ENCODE measurements at regions not wholly inside any gene's neighbourhood (a gene's known extent, or its start where the extent isn't known, plus 50 kb on each side); places are given as distances from the start of the nearest gene placed in this dataset.

DNA sequence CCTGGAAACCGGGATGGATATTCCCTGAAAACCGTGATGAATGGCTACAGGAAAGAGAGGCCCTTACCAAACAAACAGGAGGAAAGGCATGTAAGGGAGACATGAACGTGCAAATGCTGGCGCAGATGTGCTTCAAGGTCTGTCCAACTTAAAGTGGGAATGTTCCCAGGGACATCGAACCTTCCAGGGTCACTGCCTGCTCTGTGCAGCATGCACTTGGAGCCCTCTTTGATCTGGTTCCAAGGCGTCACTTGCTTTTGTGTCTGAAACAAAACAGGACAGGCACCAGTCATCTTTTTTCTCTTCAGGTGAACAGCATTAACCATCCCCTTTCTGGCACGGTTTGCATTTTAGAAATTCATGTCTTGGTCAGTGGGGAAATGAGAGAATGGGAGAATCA lies 479.4 kb downstream of the RASEF start:
- no peak overlapping the region for H3K27ac Mint-ChIP-seq
- DNase-seq (no peak), ATAC-seq (replicated peaks in 1 of 2) (no peak)
- H3K4me3 Mint-ChIP-seq: no peak overlapping the region
- H3K4me1 Mint-ChIP-seq (ENCODE audit: low read depth): no peaks in the 10 kb centered on the region
- H3K27me3 Mint-ChIP-seq (ENCODE audit: low read depth): no peaks in the 10 kb centered on the region
- H3K36me3 Mint-ChIP-seq (ENCODE audit: insufficient read depth in 2 of 2): no peaks in the 10 kb centered on the region
- H3K9me3 Mint-ChIP-seq: peaks cover 3 to 4% of the 10 kb centered on the region in 2 donors

DNA sequence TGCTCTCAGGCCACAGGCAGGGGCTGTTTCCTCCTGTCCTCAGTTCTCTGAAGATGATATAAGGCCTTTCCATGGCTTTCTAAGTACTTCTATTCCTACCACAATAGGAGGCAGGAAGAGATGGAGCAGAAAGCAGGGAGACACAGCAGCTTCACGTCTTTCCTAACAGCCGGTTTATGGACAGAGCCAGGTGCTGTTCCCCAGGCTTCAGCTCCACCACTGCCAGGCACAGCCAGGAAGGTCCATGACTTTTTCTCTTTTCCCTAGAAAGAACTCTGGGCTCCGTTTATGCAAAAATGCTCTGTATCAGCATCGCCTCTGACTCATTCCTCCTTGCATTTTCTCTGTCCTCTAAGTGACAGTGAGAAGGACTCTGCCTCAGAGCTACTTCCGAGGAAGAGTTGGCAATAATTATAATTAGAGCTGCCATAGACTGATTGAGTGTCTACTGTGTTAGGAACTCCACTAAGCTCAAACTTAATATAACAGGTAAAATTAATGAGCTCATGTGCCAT lies 478.5 kb downstream of the RASEF start:
- Mint-ChIP-seq H3K4me3 (no peak overlapping the region), H3K36me3 (ENCODE audit: insufficient read depth in 2 of 2) (no peaks in the 10 kb centered on the region)
- no peak for ATAC-seq (replicated peaks in 1 of 2)

DNA sequence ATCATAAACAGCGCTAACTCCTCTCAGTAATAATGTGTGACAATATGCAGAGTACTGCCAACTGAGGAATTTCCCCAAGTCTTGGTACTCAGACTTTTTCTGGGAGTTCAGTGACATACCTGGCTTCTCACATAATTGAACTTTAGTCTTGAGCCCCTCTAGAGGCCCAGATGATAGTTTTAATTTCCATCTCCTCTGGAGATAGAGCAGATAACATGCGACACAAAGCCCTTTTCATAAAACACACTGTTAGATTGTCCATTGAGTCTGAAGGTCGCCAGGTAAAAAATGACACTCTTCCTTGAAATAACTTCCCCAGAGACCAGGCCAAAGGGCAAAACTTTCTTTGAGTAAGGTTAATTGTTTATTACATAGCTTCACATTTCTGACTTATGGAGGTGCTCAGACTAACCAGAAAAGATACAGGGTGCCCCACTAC lies 476.0 kb downstream of the RASEF start:
- no peaks in the 10 kb centered on the region for H3K36me3 Mint-ChIP-seq (ENCODE audit: insufficient read depth in 2 of 2)
- no peak overlapping the region for H3K4me3 Mint-ChIP-seq
- no peak for ATAC-seq (replicated peaks in 1 of 2)
- no peaks in the 10 kb centered on the region for H3K4me1 Mint-ChIP-seq (ENCODE audit: low read depth)
- no peaks in the 10 kb centered on the region for H3K27me3 Mint-ChIP-seq (ENCODE audit: low read depth)
- H3K27ac Mint-ChIP-seq: no peak overlapping the region
- peaks cover 2 to 3% of the 10 kb centered on the region in 2 donors for H3K9me3 Mint-ChIP-seq
- no peak for DNase-seq

More for the DNA sequence above, 478.5 kb downstream of the RASEF start:
- Mint-ChIP-seq H3K27ac (no peak overlapping the region), H3K4me1 (ENCODE audit: low read depth) (no peaks in the 10 kb centered on the region), H3K27me3 (ENCODE audit: low read depth) (no peaks in the 10 kb centered on the region), H3K9me3 (peaks cover 2 to 3% of the 10 kb centered on the region in 2 donors)
- DNase-seq: no peak

DNA sequence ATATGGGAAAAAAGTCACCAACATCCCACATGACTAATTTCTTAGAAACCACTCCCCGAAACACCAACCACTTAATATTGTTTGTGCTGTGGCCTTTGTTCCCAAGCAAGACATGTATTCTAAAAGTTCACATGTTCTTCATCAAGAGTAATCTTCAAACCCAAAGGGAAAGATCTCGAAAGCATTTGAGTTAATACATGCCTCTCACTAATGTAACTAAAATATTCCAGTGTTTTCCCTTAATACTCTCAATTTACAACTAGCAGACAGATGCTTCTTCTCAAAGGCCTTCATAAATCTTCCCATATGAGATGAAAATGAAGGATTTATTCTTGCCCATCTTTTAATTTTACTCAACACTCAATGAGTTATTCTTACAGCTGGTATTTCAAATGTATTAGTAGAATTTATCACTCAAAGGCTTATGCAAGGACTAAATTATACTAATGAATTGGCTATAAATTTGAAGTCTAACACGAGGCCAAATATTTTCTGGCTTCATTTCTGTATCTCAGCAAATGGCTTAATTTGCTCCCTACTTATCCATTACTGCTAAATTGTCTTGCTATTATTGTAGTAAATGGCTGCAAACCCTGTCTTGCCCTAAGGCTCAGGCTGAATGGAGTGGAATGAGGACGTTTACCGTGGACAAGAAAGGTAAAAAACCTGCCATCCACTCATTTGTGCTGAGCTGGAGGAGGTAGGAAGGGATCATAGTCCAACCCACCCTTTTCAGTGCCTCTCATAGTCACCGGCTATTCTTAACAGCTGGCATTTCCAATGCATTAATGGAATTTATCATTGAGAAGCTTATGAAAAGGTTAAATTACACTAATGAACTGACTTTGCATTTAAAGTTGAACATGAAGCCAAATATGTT lies 474.4 kb downstream of the RASEF start:
- Mint-ChIP-seq H3K27me3 (ENCODE audit: low read depth) (no peaks in the 10 kb centered on the region), H3K9me3 (peaks cover 2 to 3% of the 10 kb centered on the region in 2 donors), H3K4me3 (no peak overlapping the region), H3K4me1 (ENCODE audit: low read depth) (no peaks in the 10 kb centered on the region), H3K27ac (no peak overlapping the region), H3K36me3 (ENCODE audit: insufficient read depth in 2 of 2) (no peaks in the 10 kb centered on the region)
- ATAC-seq (replicated peaks in 1 of 2) (no peak), DNase-seq (no peak)

DNA sequence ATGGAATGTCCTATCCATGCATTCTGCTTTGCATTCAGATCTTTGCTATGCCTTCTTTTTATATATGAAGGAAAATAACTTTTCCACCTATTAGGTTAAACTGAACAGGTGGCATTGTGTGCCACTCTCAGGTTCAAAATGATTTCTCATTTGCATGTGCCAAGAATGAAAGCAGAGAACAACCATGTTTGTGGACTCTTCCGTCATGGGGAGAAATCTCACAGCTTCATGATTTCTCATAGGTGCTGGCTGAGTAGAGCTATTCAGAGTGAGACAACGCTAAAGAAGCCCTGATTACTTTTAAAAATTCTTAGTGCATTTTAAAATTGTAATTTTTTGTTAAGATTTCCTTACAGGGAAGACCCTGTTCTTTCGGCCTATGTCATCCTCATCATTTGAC lies 472.1 kb downstream of the RASEF start:
- H3K27me3 Mint-ChIP-seq (ENCODE audit: low read depth): no peaks in the 10 kb centered on the region
- H3K9me3 Mint-ChIP-seq: peaks cover 0 to 5% of the 10 kb centered on the region in 2 donors
- DNase-seq (no peak), ATAC-seq (replicated peaks in 1 of 2) (no peak)
- no peak overlapping the region for H3K4me3 Mint-ChIP-seq
- no peak overlapping the region for H3K27ac Mint-ChIP-seq
- H3K4me1 Mint-ChIP-seq (ENCODE audit: low read depth): no peaks in the 10 kb centered on the region
- H3K36me3 Mint-ChIP-seq (ENCODE audit: insufficient read depth in 2 of 2): no peaks in the 10 kb centered on the region

DNA sequence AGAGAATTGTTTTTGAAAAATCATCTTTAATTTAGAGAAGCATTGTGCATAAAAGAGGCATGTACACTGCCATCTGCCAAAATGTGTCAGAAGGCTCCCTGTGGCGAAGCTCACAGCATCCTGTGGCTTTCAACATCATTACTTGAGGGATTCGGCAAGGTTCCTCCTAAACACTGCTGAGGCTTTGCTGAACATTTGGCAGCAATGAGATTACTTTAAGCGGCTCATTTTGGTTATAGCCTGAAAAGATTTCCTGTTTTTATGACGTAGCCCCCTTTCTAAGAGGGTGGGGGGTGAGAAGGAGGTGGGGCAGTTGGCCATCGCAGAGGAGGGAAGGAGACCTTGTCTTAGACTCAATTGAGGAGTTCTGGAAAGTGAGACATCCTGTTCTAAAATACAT lies 469.4 kb downstream of the RASEF start:
- Mint-ChIP-seq H3K27me3 (ENCODE audit: low read depth) (no peaks in the 10 kb centered on the region), H3K4me3 (no peak overlapping the region), H3K4me1 (ENCODE audit: low read depth) (no peaks in the 10 kb centered on the region), H3K27ac (no peak overlapping the region), H3K9me3 (peaks cover 0 to 5% of the 10 kb centered on the region in 2 donors), H3K36me3 (ENCODE audit: insufficient read depth in 2 of 2) (no peaks in the 10 kb centered on the region)
- no peak for ATAC-seq (replicated peaks in 1 of 2)
- no peak for DNase-seq

DNA sequence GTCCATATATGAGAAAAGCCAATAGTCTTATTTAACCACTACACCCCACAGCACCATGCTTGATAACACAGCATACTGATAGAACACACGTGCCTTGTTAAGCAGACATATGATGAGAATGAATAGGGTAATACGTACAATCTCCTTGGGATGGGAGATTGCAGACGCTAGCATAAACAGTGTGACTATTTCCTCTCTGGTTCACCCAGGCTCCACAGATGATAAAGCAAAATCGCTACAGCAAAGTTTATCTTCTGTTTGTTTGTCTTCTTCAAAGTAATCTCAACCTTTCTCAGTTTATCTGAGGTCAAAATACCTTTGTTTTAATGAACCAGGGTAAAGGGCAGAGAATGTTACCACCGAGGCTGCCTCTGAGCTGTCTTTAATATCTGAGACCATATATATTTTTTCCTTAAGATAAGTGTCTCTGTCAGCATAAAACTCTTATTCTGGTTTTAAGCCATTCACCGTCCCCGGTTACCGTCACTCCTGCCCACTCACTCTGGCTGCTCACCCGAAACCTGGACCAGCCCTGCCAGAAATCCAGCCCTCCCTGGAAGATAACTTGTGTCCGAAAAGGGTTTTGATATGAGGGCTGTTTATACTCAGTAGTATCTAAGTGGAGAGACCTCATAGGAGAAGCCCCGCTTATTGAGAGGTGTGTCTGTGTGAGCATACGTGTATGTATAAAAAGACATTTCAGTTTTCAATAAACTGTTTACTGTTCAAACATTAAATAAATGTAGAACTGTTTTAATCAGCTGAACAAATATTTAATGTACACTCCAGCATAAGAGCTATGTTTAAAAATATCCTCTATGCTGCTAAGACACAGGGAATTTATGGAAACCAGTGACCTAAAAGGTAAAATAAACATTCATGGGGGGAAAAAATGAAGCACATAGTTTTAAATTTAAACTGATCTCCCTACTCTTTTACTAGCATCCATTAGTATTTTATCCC lies 465.4 kb downstream of the RASEF start:
- Mint-ChIP-seq H3K4me1 (ENCODE audit: low read depth) (no peaks in the 10 kb centered on the region), H3K27me3 (ENCODE audit: low read depth) (no peaks in the 10 kb centered on the region), H3K9me3 (peaks cover 0 to 3% of the 10 kb centered on the region in 2 donors), H3K36me3 (ENCODE audit: insufficient read depth in 2 of 2) (no peaks in the 10 kb centered on the region), H3K27ac (no peak overlapping the region), H3K4me3 (no peak overlapping the region)
- no peak for DNase-seq
- ATAC-seq (replicated peaks in 1 of 2): no peak

DNA sequence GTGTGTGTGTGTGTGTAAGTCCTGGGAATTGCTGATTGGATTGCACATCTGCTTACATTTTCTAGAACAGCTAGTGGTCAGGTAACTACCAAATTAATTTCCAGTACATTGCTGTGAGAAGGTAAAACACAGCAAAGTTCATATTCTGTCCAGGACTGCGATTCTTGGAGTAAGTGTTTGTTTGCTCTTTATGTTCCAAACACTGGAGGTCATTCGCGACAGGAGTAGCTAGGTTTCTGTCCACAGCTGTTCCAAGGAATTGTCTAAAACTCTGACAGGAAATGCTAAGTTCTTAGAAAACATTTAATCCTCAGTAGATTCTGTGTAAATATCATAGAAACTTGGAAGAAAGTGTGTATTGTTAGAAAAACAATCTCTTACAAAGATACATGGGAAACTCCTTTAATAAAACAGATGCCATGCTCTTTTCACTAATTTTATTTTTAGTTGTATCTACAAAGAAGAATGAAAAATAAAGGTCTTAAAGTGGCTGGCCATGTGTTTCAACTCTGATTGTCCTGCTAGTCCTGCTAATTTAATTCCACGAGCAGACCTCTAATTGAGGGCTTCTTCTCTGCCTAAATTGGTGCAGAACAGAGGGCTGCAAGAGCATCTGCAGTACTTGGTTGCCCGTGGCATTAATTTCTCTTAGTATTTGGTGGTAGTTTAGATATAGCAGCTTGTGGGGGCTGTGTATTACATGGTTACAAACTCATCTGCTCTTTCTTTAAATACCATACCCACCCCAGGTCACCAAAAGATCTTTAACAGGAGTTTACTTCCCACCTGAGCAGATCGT lies 464.5 kb downstream of the RASEF start:
- no peaks in the 10 kb centered on the region for H3K27me3 Mint-ChIP-seq (ENCODE audit: low read depth)
- H3K4me3 Mint-ChIP-seq: no peak overlapping the region
- DNase-seq (no peak), ATAC-seq (replicated peaks in 1 of 2) (no peak)
- H3K9me3 Mint-ChIP-seq: peaks cover 0 to 3% of the 10 kb centered on the region in 2 donors
- H3K27ac Mint-ChIP-seq: no peak overlapping the region
- H3K4me1 Mint-ChIP-seq (ENCODE audit: low read depth): no peaks in the 10 kb centered on the region
- H3K36me3 Mint-ChIP-seq (ENCODE audit: insufficient read depth in 2 of 2): no peaks in the 10 kb centered on the region

DNA sequence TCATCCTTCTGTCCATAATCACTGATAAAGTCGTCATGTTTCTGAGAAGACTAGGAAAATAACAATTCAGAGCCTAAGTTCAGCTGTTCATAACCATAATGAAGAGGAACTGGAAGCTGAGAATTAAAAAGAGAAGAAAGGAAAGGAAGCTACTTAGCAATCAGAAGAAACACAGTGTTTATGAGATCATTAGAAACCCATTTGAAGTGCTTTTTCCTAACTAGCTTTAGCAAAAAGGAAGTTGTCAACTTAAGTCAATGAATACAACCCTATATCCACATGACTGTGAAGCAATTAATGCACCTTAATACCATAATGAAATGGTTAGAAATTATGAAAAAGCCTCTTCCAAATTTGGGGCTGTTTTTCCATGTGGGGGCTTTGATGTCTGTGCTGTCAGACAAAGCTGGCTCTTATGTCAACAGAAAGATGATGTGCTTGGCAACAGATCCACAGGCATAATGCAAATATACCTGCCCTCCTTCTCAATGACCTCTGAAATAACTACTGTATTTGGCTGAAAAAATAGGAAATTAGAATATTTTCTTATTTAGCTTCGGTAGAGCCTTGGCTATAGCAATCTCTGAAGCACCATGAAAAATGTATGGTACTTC lies 463.5 kb downstream of the RASEF start:
- Mint-ChIP-seq H3K27me3 (ENCODE audit: low read depth) (no peaks in the 10 kb centered on the region), H3K9me3 (peaks cover 0 to 1% of the 10 kb centered on the region in 2 donors), H3K4me1 (ENCODE audit: low read depth) (no peaks in the 10 kb centered on the region), H3K27ac (no peak overlapping the region), H3K4me3 (no peak overlapping the region), H3K36me3 (ENCODE audit: insufficient read depth in 2 of 2) (no peaks in the 10 kb centered on the region)
- DNase-seq (no peak), ATAC-seq (replicated peaks in 1 of 2) (no peak)

DNA sequence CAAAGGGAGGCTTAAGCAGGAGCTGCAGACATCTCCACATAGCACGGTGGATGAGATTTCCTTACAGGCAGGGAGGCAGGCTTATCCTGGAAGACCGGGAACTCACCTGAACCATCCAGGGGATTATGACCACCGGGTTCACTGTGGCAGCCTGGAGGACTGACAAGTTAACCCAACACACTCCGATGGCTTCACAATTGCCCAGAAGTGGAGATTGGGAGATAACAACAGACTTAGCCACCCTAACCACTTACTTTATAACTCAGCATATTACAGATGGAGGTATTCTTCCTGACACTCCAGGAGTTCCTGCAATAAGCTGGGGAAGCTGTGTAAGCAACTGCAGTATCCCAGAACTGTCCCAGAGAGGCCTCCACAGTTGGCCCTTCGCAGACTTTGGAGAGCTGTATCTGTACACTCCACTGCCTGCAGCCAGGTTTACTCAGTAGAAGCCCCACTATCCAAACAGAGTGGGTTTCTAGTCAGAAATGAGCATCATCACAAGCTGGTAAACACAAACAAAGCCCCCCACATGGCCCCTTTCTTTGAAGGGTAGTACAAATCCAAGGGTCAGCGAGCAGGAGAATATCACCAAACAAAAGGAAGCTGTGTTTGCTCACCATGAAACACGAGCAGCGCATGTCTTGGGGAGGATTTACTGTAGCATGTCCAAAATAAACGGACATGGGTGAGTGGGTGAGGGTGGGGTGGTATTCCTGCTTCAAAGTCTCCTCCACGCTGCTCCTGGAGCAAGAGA lies 462.2 kb downstream of the RASEF start:
- Mint-ChIP-seq H3K9me3 (peaks cover 0 to under 1% of the 10 kb centered on the region in 2 donors), H3K4me3 (no peak overlapping the region), H3K27me3 (ENCODE audit: low read depth) (no peaks in the 10 kb centered on the region), H3K27ac (no peak overlapping the region), H3K36me3 (ENCODE audit: insufficient read depth in 2 of 2) (no peaks in the 10 kb centered on the region), H3K4me1 (ENCODE audit: low read depth) (no peaks in the 10 kb centered on the region)
- DNase-seq (no peak), ATAC-seq (replicated peaks in 1 of 2) (no peak)

DNA sequence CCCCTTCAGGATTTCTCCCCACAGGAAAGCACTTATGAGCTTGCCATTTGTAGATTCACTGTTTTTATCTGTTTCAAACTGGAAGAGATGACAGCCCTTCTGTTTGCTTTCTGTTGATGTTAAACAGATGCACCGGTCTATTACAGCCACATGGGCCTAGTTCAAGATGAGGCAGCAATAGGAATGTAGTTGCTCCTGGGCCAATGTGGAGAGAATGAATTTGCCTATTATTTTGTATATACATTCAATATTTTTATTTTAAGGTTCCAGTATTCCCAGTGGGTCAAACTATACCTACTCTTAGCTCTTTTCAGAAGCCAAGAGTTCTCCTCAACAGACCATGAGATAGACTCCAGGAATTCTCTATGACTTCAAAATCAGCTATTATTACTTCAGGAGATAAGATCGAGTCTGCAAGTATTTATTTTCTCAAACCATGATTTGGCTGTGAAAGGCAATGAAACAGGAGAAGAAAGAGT lies 461.6 kb downstream of the RASEF start:
- DNase-seq (no peak), ATAC-seq (replicated peaks in 1 of 2) (no peak)
- no peaks in the 10 kb centered on the region for H3K27me3 Mint-ChIP-seq (ENCODE audit: low read depth)
- H3K4me1 Mint-ChIP-seq (ENCODE audit: low read depth): no peaks in the 10 kb centered on the region
- H3K36me3 Mint-ChIP-seq (ENCODE audit: insufficient read depth in 2 of 2): no peaks in the 10 kb centered on the region
- H3K9me3 Mint-ChIP-seq: peaks cover 0 to 2% of the 10 kb centered on the region in 2 donors
- no peak overlapping the region for H3K4me3 Mint-ChIP-seq
- no peak overlapping the region for H3K27ac Mint-ChIP-seq
